ENCODE measurements at regions not wholly inside any gene's neighbourhood (a gene's known extent, or its start where the extent isn't known, plus 50 kb on each side); places are given as distances from the start of the nearest gene placed in this dataset.

DNA sequence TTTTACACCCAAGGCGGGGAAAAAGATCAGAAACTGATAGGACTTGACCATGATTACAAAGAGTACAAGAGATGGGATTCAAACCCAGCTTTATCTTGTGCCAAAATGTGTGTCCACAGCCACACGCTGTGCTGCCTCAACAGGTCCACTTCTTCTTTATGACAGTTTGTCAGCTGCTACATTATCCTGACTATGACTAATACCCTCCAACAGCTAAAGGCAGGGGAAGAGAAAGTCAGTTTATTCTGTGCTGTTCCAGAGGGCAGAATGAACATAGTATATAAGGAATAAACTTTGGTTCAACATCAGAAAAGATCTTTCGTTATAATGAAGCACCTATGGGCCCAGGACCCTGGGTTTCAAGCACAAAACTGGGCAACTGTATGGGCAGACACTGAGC lies 668.2 kb upstream of the TENM4 start:
- TF ChIP-seq CTCF (conservative IDR thresholded peaks at IDR 0.05) = no peak
- H2BK120ac ChIP-seq (ENCODE audit: low read depth, low read length, poor library complexity, severe bottlenecking) = no peak overlapping the region
- H4K91ac ChIP-seq (ENCODE audit: insufficient read length, low read depth, low read length) = no peak overlapping the region
- DNase-seq = no peak
- H3T11ph ChIP-seq (ENCODE audit: low read length) = no peak overlapping the region
- peak overlapping the region in 1 of 3 experiments; percentile 26; a peak in 1 of 7 replicates for H3K27ac Mint-ChIP-seq
- no peak overlapping the region for H3K27ac ChIP-seq (ENCODE audit: insufficient read length, low read depth, low read length)
- H3K79me1 ChIP-seq (ENCODE audit: insufficient read depth, low read depth, low read length, poor library complexity, severe bottlenecking) = no peaks in the 10 kb centered on the region
- no peak overlapping the region for H3K14ac ChIP-seq (ENCODE audit: insufficient read depth, low read length)
- H2BK5ac ChIP-seq (ENCODE audit: insufficient read length, low read length) = no peak overlapping the region
- no peaks in the 10 kb centered on the region; the same call in 1 of the 2 replicates for H3K27me3 Mint-ChIP-seq (ENCODE audit: low read depth)
- H3K18ac ChIP-seq (ENCODE audit: insufficient read length, low read depth, low read length) = no peak overlapping the region
- H4K5ac ChIP-seq (ENCODE audit: insufficient read length, low read depth, low read length) = no peak overlapping the region
- H2AFZ ChIP-seq (ENCODE audit: low read length) = no peak overlapping the region
- H3K23ac ChIP-seq (ENCODE audit: insufficient read length, low read depth, low read length) = no peak overlapping the region
- H2AK5ac ChIP-seq (ENCODE audit: insufficient read length, low read length) = no peak overlapping the region
- H3K4me3 Mint-ChIP-seq = no peak overlapping the region
- no peaks in the 10 kb centered on the region for H3K23me2 ChIP-seq (ENCODE audit: insufficient read length, low read depth, low read length, poor library complexity, severe bottlenecking)
- H3K9me3 Mint-ChIP-seq = no peaks in the 10 kb centered on the region
- H3K27me3 ChIP-seq (ENCODE audit: insufficient read depth, low read length) = no peaks in the 10 kb centered on the region
- no peak overlapping the region for H4K8ac ChIP-seq (replicated peaks; ENCODE audit: insufficient read length, low read depth, low read length)
- WGBS (ENCODE audit: extremely low coverage, insufficient read length, low lambda C conversion rate) = no CpG with 5 or more reads among the region's 3 CpGs
- H2BK15ac ChIP-seq (ENCODE audit: low read depth, low read length) = no peak overlapping the region
- no peaks in the 10 kb centered on the region for H3K9me3 ChIP-seq (ENCODE audit: control insufficient read depth, low read depth, low read length)
- no peak overlapping the region for H3K9ac ChIP-seq (ENCODE audit: extremely low read depth, insufficient read length, low read length)
- H2BK12ac ChIP-seq (ENCODE audit: insufficient read length, low read depth, low read length) = no peak overlapping the region
- H3K56ac ChIP-seq (ENCODE audit: insufficient read length, low read depth, low read length) = no peak overlapping the region
- no peaks in the 10 kb centered on the region for H3K36me3 Mint-ChIP-seq (ENCODE audit: insufficient read depth in 1 of 3, low read depth in 3 of 3)
- peaks cover 6 to 8% of the 10 kb centered on the region in 2 experiments; a peak in 3 of 4 replicates for H3K4me1 Mint-ChIP-seq
- no peaks in the 10 kb centered on the region for H4K20me1 ChIP-seq (ENCODE audit: control insufficient read depth, insufficient read depth, insufficient read length)
- H3K4ac ChIP-seq (ENCODE audit: low read depth, low read length) = no peak overlapping the region
- no peaks in the 10 kb centered on the region for H3K79me2 ChIP-seq (ENCODE audit: insufficient read depth, low read length)
- H3K4me1 ChIP-seq (ENCODE audit: insufficient read depth, low read length) = no peaks in the 10 kb centered on the region
- H2BK20ac ChIP-seq (ENCODE audit: low read depth, low read length, poor library complexity, severe bottlenecking) = no peak overlapping the region
- no peak overlapping the region for H3K4me2 ChIP-seq (ENCODE audit: insufficient read depth, insufficient read length, low read length)

All from H9 (cell line).